DMS114 treated with DMSO at 0.1 percent for 48 hours (cell line): ENCODE measurements at regions not wholly inside any gene's neighbourhood (a gene's known extent, or its start where the extent isn't known, plus 50 kb on each side); places are given as distances from the start of the nearest gene placed in this dataset.

ENCODE experiments used
- DNase-seq: peaks from one replicate; lab custom pipeline; 2025; ENCODE audit not compliant: unreplicated experiment; lab: John Stamatoyannopoulos, UW

DNA sequence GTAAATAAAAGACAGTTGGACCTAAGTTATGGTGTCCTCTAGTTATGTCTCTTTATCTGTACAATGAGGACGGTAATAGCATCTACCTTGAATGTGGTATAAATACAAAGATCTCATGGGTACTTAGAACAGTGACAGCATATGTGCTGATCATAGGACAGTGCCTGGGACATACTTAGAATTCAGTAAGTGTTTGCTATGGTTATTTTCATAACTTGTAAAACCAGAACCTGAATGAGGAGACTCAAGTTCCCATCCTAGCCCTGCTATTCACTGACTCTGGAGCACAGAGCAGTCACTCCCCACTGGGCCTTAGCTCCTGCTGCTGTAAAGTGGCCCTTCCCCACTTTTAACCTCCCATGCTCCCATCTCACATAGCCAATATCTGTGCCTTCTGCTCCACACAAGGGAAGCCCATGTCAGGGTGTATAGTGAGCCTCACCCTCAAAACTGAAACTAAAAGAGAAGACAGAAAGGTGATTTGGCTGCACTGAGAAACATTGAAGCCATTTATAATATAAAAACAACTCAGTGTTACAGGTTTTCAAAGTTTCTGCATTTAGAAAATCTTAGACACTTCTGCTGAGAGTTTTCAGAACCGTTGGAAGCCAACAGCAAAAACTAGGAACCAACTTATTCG is 225.4 kb upstream of the UBE2E2 start:
- no peak for DNase-seq

GRCh38 chr3:22979581-22979980 is 223.5 kb upstream of the UBE2E2 start:
- DNase-seq, result no peak

- DNase-seq, result no peak
These were observed 222.8 kb upstream of the UBE2E2 start for GRCh38 chr3:22980346-22980745.

DNA sequence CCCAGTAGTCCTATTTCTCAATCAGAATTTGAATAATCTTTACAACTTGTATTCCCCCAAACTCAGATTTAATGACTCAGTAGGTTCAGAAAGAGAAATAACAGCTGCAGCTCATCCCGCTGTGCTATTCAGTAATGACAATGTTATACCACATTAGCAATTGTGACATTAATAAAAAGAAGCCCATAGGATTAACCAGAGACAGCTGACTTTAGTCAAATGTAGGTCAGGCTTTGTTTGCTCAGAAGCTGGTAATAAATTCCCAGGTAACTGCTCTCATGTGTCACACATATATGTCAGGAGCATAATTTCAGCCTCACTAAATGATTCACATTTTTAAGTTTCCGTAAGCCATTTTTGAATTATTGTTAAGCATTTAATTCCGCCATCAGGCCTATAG is 222.0 kb upstream of the UBE2E2 start:
- no peak for DNase-seq

DNA sequence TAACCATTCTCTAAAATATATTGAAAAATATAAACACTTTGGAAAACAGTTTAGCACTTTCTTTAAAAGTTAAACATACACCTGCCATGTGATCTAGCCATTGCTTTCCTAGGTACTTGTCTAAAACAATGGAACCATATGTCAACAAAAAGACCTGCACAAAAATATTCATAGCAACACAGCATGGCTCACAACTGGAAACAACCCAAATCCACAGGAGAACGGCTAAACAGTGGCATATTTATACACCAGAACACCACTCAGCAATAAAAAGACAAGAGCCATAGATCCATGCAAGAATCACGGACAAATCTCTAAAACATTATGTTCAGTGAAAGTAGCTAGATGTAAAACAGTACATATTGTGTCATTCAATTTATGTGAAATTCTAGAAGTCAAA is 221.3 kb upstream of the UBE2E2 start:
- no peak for DNase-seq

DNA sequence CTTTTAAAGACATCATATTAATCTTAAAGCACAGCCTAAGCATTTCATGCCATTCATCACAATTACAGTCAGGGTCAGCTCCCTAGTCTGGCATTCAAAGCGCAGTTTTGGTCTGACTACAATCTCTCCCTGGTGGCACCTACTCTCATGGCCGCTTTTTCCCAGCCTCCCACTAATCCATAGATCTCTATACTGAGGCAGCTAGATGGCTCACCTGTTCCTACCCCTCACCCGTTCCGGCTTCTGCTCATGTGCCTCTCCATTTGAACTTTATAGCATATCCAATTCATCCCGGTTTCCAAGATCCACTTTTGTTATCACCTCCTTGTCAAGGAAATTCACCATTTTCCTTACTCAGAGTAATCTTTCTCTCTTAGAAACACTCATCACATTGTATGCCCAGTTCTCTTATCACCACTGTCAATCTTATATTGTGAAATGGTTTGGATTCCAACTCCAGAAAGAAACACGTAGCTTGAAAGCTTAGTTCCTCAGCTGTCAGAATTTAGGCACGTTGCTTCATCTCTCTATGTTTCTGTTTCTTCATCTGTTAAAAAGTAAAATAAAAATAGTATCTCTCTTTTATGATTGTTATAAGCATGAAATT is 220.0 kb upstream of the UBE2E2 start:
- DNase-seq, result no peak

- DNase-seq, result no peak
These were observed 216.2 kb upstream of the UBE2E2 start for GRCh38 chr3:22986958-22987357.

GRCh38 chr3:22988566-22988965 is 214.6 kb upstream of the UBE2E2 start:
- DNase-seq, result no peak

GRCh38 chr3:22989716-22990115 is 213.4 kb upstream of the UBE2E2 start:
- no peak for DNase-seq

- DNase-seq, result no peak
These were observed 212.6 kb upstream of the UBE2E2 start for GRCh38 chr3:22990291-22991200.

- DNase-seq, result no peak
These were observed 208.3 kb upstream of the UBE2E2 start for GRCh38 chr3:22994781-22995180.

GRCh38 chr3:22996920-22997571 is 206.1 kb upstream of the UBE2E2 start:
- no peak for DNase-seq

DNA sequence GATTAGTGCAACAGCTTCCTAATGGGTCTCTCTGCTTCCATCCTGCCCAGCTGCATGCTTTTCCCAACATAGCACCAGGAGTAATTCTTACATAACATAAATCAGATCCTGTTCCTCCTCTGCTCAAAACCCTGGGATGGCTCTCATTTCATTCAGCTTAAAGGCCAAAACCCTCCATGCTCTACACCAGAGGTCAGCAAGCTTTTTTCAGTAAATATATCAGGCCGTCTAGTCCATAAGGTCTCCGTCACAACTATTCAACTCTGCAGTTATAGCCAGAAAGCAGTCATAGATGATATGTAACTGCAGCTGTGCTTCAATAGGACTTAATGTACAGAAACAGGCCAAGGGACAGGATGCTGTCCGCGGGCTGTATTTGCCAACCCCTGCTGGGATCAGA is 202.8 kb upstream of the UBE2E2 start:
- no peak for DNase-seq

- no peak for DNase-seq
These were observed 201.0 kb upstream of the UBE2E2 start for GRCh38 chr3:23002151-23002550.

- DNase-seq, result no peak
These were observed 200.0 kb upstream of the UBE2E2 start for GRCh38 chr3:23002836-23003732.

DNA sequence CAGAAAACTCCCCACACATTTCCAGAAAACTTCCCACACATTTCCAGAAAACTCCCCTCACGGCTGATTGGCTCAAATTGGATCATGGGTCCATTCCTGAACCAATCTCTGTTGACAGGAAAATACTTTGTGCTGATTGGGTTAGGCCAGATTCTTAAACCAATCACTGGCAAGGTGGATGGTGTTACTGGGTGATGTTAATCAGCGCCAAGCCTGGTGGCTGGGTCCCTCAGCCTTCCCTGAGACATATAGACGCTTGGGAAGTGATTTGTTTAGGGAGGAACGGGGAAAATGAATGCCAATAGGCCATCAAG is 199.4 kb upstream of the UBE2E2 start:
- no peak for DNase-seq

DNA sequence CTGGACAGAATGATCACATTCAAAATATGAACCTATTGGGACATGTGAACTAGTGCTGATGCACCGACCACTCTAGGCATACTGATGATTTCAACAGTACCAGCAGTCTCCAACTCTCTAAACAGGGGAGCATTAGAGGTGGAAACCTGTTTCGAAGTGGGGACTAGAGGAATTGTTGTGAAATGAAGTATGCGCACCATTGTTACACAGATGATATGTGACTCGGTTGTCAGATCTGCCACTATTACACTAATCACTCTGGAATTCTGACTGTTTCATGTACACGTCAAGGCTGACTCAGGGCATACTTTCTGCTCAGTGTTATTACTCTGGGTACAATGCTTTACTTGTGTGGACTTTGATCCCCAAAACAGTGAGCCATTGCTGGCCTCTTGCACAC is 198.2 kb upstream of the UBE2E2 start:
- no peak for DNase-seq

DNA sequence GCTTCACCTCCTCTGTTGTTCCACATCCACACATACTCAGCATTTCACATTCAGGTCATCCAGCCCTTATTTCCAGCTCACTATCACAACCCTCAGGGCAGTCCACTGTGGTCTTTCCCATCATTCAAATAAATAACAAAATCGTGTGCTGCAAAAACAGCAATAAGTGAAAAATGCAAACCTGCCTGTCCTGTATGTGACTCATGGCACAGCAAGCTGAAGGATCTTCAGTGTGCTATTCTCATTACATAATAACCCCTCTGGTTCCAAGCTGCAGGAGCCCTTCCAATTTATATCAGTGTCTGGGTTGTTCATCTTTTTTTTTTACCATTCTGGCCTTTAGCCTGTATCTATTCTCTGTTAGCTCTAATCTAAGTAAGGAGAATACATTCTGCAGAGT is 185.3 kb upstream of the UBE2E2 start:
- DNase-seq, result no peak

GRCh38 chr3:23019596-23020300 is 183.4 kb upstream of the UBE2E2 start:
- DNase-seq, result no peak

GRCh38 chr3:23028294-23028693 is 174.8 kb upstream of the UBE2E2 start:
- DNase-seq, result no peak
